Islet precursor cell (in vitro differentiated cells): ENCODE measurements at regions not wholly inside any gene's neighbourhood (a gene's known extent, or its start where the extent isn't known, plus 50 kb on each side); places are given as distances from the start of the nearest gene placed in this dataset.
A peak's percentile ranks its signal among the peaks of the same experiment; 100 is the strongest.

Experiments
- DNase-seq: peaks from one replicate; pipeline ENCODE4 v3.0.0-alpha.2; 2018

DNA sequence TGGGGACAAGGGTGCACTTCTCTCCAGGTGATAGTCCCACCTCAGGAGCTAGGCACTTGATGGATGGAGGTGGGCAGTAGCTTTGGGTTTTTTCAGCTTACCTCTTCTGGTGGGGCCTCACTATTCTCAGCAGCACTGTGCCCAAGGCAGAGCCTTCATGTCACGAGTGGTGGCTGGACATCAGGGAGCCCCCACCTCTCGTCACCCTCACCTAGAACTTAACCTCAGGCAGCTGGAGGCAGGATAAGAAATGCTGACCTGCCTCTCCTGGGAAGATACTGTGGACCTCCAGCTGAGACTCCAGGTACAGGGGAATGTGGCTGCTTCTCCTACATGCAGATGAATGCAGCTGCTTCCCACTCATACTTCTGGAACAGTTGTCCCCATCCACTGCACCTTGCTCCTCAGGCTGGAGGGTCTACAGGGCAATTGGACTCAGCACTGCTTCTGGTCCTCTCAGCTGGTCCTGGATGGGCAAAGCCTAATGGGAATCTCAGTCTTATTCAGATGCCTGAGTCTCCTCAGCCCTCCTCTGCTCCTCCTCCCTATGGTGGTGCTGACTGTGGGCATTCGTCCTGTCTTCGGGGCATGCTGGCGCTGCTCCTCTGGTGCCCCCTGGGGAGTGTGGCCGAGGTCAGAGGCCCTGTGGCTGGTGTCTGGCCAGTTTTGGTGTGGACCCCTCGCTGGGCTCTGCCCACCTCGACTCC lies 129.9 kb downstream of the KLF13 start:
- DNase-seq, result no peak

DNA sequence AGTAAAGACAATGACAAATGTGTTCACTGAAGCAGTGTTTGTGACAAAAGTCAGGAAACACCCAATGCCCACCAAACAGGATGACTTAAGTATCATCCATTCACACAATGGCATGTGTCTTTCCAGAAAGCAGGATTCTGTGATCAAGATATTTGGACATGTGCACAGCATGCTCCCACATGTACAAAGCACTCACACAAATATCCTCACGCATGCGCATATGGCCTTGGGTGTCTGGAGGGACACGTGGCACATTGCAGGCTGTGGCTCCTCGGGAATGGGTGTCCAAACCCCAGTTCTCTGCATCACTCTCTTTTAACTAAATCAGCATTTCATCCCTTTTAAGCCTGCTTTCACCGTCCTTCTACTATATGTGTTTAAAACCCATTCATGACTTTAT lies 130.5 kb downstream of the KLF13 start:
- no peak for DNase-seq

DNA sequence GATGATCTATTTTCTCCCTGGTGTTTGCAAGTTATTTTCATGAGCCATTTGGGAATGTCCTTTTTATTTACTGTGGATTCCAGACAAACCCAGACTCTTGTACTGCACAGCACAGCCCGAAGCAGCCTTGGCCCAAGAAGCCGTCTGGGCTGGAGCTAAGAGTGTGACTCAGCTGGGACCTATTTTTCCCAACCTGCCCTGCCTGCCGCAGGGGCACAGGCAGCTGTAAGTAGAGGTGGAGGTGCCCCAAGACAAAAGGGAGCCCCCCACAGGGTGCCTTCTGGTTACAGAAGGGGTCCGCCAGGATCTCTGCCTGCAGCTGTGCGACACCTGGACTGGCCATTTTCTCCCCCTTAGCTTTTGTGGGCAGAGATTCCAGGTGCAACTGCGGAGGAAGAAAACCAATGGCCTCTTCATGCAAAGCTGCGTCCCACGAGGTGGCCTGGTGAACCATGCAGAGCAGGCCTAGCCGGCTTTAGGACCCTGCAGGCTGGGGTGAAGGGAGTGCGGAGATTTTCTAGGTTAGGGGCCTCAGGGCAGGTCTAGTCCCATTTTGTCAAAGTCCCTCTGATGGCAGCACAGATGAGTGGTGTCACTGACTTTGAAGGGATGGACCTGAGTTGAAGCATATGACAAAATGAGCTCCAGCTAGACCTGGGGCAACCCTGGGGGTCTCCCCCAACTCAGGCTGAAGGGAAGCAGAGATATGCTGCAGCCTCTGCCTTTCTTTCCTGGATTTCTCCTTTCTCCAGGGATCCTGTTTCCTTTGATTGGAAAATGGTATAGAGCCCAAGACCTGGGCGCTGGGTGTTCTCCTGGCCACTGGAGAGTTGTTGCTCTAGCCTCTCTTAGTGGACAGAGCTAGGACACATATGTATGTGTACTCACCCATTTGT lies 131.2 kb downstream of the KLF13 start:
- DNase-seq, result peak; percentile 72

DNA sequence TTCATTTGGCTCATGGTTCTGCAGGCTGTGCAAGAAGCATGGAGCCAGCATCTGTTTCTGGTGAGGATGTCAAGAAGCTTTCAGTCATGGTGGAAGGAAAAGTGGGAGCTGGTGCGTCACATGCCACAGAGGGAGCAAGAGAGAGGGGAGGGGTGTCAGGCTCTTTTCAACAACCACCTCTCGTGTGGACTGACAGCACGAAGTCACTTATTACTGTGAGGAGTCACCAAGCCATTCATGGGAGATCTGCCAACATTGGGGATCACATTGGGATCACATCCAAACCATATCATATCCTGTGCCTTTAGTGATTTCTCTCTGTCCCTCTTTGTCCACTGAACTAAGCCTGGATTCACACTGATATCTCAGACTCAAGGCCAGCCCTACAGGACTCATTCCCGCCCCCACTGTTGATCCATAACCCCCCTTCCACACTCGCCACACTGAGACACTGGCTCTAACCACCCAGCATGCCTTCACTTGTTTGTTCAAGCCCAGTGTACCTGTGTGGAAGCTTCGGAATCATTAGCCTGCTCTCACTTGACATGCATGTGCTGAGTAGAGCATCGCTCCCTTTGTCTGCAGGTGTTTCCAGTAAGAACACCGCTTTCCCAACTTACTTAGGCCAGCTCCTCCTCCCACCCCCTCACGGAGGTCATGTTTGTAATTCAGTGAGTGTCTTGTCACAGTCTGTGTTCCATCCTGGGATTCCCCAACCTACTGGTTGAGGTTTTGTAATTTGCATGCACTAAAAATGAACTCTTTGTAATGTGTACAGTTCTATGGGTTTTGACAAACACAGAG lies 132.2 kb downstream of the KLF13 start:
- no peak for DNase-seq

DNA sequence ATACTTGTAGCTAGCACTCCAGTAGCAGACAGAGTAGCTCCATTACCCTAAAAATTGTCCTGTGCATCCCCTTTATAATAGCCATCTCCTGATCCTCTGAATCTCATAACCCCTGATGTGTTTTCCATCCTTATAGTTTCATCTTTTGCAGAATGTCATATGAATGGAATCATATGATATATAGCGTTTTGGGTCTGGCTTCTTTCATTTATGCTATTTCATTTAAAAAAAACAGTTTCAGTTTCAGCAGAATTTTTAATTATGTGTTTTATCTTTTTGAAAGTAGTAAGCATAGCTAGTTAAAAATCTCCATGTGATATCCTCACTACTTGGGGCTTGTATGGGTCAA lies 132.7 kb downstream of the KLF13 start:
- DNase-seq, result no peak

DNA sequence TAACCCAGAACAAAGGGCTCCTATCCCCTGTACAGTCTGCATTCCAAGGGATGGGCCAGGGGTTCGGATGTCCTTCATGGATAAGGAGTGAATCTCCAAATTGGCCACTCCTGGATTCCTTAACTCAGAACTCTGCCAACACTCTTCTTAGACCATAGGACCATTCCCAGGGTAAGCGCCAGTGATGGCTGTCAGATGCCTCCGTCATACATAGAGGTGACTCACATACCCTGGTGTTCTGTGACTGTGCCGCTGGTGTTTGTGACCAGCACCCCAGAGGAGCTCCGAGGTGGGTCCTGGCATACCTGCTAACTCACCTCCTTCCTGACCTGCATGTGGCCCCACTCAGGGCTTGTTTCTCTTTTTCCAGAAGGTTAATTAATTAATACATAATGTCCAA lies 134.7 kb downstream of the KLF13 start:
- no peak for DNase-seq

DNA sequence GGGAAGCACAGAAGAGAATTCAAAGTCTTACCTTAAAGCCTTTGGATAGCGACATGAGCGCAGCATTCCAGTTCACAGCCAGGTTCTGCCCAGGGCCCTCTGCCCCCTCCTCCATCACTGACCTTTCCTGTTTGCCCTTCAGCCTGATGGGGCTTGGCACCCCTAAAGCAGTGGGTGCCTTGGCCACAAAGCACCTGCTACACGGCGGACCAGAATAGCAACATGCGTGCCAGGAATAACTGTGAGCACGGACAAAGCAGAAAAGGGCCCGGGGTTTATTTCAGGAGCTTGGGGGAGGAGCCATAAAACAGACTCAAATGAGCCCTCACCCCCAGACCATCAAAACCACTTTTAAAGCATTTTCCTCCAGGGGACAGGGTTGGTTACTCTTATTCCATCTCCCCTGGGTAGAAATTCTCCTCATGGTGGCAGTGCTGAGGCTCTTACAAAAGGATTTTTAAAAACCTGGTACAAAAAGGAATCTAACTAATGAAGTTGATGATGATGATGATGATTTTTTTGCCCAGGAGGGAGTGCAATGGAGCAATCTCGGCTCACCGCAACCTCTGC lies 135.4 kb downstream of the KLF13 start:
- DNase-seq, result no peak

DNA sequence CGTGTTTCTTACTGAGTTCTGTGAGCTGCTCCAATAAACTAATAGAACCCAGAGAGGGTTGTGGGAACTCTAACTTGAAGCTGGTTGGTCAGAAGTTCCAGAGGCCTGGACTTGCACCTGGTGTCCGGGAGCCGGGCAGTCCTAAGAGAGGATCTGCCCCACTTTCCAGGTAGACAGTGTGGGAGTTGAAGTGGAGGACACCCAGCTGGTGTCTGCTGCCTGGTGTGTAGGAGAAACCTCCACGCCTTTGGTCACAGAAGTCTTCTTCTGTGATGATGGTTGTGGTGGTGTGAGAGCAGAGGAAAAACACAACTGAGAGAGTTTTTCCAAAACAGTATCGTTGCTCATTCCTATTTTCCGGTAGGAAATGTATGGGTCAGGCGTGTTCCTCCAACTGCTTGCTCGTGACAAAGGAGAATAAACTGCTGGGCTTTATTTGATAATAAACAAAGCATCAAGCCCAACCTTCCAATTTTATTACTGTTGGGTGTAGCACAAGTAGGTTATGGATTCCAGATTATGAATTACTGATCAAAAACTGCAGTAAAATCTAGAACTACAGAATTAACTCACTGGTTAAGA lies 137.0 kb downstream of the KLF13 start:
- no peak for DNase-seq

DNA sequence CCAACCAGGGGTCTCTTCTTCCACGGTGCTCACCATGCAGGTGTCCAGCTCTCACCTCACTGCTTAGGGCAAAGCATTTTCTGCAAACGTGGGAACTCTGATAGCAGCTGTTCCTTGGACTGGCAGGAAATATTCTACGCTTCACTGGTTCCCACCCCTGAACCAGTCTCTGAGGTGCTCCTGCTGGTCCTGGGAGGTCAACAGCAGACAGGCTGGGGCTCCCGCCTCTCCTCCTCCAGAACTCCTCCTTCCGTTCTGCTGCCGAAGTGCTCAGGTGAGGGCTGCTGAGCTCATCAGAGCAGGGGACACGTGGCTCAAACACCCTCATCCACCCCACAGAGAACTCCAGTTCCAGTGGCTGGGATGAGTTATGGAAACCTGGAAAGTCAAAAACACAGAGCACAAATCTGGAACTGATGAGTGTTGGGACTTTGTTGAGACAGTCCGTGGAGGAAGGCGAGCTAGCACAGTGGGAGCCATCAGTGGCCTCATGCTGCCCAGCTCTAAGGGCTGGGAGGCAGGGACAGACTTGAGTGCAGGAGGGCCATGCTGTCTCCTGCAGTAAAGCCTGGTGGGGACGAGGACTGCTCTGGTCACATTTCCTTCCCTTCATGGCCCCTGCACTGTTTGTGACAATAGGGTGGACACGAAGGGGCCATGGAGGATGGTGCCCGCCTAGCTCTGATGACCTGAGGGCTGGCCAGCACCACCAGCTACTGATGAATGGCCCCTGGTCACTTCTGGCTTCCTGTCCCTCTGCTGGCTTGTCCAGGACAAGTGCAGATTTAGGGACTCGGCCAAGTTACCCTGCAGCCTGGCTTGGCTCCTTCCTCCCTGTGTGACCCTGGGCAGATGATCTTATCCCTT lies 137.8 kb downstream of the KLF13 start:
- no peak for DNase-seq

DNA sequence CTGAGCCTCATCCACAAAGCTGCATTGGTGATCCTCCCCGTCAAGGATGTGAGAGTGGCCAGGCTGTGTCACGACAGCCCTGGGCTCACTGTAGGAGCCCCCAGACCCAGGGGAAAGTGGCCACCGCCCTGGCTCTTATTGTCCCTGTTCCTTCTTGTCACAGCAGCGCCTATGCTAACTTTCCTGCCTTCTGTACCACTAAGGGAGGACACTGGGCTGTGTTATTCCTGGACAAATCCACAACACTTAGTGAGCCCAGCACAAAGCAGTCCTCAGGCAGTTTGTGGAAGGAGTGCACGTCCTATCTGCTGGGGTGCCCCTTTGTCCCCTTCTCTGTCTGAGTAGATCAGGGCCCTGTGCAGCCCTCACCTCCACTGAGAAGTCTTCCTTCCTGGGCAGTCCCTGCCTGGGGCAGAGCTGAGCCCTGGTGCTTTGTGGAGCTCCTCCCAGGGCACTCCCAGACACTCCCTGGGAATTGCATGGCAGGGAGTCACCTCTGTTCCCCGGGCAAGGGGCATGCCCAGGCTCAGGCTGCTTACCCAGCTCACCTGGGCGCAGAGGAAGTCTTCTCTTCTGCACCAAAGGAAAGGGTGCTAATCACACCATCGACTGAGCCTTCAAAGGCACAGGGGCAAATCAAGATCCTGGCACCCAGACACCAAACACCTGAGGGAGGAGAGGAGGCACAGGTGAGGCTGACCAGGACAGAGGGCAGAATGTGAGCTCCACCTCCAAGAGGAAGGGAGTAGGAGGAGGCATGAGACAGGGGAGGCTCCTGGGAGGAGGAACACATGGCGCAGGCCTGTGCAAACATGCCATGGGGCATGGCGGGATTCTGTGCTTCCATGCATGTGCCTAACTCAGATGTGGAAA lies 138.7 kb downstream of the KLF13 start:
- no peak for DNase-seq

DNA sequence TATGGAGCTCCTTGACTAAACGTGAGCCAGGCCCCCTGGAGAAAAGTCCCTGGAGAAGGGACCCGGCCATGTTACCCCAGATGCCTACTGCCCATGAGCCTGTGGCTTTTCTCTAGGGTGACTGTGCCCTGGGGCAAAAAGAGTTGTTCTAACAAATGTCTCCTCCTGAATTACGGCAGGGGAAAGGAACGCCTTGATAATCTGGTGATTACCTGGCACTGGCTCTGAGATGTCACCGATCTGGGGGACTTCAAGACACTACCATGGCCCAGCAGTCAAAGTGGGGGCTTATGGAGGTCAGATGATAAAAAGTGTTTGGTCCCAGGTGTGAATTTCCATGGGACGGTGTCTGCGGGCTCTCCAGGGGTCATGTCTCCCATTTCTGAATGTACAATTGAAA lies 140.7 kb downstream of the KLF13 start:
- DNase-seq, result no peak

DNA sequence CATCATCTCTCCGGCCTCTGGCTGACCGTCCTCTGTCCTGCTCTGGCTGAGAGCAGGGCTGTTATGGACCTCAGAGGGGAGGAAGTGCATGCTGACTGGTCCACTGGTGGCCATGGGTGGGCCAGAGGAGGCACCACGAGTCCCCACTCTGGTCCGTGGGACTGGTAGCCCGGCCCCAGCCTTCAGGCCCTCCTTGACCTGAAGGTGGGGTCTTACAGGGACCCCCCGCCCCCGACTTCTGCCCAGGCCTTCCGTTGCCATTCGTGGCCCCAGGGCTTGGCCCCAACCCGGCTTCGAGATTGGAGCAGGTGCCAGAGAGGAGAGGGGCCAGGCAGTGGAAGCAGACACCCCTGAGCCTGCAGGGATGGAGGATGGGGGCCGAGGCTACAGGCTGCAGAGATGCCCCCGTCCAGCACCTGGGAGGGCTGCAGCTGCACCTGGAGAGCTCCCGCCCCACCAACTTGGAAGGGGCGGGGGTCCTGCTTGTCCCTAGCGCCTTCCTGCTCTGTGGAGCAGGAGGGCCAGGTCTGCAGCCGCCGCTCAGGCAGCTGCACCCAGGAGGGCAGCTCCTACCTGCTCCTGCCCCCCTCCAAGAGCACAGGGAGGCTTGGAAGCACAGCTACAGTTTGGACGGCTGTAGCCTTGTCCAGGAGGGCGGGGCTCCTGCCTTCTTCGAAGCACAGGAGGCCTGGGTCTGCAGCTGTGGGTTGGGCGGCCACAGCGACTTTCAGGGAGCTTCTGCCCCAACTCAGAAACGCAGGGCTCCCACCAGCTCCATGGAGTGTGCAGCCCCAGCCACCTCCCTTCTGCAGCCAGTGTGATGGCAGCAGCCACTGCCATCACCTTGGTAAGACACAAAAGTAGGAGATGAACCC lies 142.5 kb downstream of the KLF13 start:
- DNase-seq, result no peak

DNA sequence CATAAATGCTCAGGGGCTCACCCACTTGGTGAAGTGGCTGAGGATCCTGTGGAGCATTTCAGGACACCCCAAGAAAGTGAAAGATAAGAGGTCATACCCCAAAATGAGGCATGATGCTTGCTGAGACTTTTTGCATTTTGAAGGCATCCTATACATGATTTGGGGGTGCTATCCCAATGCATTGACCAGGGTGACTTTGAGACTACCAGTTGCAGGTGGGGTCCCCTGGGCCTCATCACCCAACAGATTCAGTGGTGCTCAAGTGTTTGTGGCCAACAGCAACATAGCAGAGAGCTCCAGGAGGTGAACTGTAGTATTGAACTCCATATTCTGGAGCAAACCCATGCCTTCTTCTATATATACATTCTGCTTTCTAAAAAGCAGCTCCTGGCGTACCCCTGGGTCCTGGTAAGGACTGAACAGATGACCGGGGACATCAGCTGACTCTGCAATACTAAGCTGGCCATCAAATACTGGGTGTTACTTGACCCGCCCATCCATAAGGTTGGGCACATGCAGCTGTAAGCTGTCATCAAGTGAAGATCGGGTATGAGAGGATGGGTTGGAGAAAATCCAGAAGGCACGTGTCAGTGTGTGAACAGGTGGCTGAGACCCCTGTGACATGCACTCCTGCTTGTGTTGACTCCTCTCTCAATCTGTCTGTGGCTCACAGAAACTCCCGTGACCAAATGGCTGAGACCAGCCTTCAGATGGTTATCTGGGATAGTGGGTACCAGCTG lies 143.3 kb downstream of the KLF13 start:
- DNase-seq, result no peak

DNA sequence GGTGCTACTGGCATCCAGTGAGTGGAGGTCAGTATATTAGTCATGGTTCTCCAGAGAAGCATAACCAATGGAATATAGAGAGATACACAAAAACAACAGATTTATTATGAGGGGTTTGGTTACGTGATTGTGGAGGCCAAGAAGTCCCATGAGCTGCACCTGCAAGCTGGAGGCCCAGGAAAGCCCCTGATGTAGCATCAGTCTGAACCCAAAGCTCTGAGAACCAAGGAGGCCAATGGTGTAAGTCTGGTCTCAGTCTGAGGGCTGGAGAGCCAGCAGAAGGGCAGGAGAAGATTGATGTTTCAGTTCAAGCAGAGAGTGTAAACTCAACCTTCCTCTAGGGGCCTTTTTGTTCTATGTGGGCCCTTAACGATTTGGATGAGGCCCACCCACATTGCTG lies 144.1 kb downstream of the KLF13 start:
- no peak for DNase-seq

DNA sequence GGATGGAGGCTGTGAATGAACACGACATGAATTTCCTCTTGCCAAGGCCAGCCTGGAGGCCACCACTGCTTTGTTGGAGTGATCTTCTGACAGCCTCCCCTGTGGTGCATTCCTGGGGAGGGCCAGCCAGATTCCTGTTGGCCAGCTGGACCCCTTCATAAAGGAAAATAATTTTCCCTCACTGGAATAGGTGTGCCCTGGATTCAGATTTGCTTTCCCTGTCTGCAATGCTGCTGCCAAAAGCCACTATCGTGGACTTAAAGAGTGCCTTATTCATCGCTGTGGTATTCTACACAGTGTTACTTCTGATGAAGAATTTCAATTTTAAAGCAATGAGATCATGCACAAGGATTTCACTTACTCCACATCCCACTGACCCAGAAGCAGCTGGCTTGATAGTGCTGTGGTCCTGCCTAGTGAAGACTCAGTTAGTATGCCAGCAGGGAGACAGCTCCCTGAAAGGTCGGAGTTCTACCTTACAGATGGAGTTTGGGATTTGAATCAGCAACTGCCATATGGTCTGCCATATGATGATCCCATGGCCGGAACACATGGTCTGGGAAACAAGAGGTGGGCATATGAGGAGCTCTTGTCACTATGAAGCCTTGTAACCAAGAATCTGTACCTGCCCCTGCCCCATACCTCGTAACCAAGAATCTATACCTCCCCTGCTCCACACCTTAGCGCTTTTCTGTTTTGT lies 145.2 kb downstream of the KLF13 start:
- peak; percentile 52 for DNase-seq

DNA sequence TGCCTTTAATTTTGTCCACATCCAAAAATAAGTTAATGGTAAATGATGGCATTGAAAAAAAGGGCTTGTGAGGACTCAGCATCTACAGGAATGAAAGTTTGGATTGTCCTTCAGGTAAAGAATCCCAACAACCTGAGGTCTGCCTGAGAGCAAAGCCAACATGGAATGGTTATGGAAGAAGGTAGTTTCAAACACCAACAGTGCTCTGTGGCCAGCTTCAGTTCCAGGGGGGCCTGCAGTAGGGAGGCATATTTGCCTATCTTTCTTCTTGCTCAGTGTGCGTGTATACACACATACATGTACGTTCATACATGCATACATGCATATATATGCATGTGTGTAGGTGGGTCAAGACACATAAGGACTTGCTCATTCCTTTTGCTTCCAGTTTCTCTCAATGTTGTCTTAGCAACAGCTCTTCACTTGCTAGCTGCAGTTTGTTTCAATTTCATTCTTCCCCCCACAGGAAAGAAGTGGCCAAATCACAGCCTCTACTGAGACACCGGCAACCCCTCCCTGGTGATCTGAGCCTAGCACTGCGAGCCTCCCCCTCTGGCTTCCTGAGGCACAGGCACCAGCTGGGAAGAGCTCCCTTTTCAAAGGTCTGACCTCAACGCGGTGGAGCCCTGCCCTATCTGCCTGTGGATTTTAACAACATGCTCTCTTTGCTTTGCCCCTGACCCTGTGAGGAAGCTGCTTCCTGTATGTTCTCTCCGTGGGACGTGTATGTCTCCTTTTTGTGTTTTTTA lies 146.2 kb downstream of the KLF13 start:
- DNase-seq, result peak; percentile 52

DNA sequence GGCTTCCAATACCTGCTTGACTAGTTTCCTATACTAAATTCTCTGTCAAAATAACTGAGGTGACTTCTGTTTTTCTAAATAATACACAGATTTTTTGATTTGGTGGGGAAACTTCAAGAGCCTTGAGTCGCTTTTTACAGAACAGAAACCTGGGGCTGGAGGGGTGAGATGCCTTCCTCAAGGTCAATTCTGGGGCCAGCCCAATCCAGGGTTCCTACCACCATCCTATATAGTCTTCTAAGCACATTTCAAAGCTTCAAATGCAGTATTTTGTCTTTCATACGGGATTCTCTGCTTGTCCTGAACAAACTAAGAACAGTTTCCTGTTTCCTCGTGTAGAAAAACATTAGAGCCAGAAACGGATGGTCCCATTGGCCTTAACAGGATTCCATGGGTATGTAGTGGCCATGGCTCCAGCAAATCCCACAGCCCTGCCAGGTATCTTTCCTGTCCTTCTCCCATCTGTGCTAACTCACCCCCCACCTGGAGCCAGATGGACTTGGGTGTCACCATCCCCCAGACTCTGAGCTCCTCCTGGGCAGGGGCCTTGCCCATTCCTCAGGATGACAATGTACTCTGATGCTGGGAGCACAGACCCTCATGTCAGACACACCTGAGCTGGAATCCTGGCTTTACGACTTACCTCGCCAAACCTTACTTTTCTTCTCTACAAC lies 146.9 kb downstream of the KLF13 start:
- peak; percentile 26 for DNase-seq
